Stimulated activated memory B cell treated with anti-CD40 and anti-IgM and Interleukin-4, amounts not matched to agents 10 μg/mL and 1 μg/mL and 100 μg/mL, for 72 hours (primary cell): ENCODE measurements at regions not wholly inside any gene's neighbourhood (a gene's known extent, or its start where the extent isn't known, plus 50 kb on each side); places are given as distances from the start of the nearest gene placed in this dataset.
"Not testable (repeated sequence)": the region's sequence is repeated elsewhere in the genome, so short reads cannot be mapped to it uniquely, and the experiment has no call there.

Experiments
- ATAC-seq: fragments of 150-1000 bp; cut with Tn5 transposase; 2 replicates; pipeline ENCODE4 v1.10.0; 2021
- H3K27ac Mint-ChIP-seq: one replicate; pipeline ENCODE4 v1.8.0; 2022; ENCODE audit warnings: mild to moderate bottlenecking, mixed read lengths
- H3K27me3 Mint-ChIP-seq: one replicate; pipeline ENCODE4 v1.8.0; 2022; ENCODE audit warnings: mixed read lengths
- H3K36me3 Mint-ChIP-seq: one replicate; pipeline ENCODE4 v1.8.0; 2022; ENCODE audit warnings: mixed read lengths
- H3K4me1 Mint-ChIP-seq: one replicate; pipeline ENCODE4 v1.8.0; 2022; ENCODE audit warnings: mixed read lengths
- H3K4me3 Mint-ChIP-seq: one replicate; pipeline ENCODE4 v1.8.0; 2022; ENCODE audit warnings: mild to moderate bottlenecking, moderate library complexity, mixed read lengths
- H3K9me3 Mint-ChIP-seq: one replicate; pipeline ENCODE4 v1.8.0; 2022; ENCODE audit warnings: mixed read lengths

GRCh38 chr9:92242260-92243136, 51.0 kb downstream of the IARS1 start:
- Mint-ChIP-seq H3K9me3 (no peaks in the 10 kb centered on the region), H3K27me3 (no peaks in the 10 kb centered on the region), H3K36me3 (peaks cover 93% of the 10 kb centered on the region), H3K4me1 (no peaks in the 10 kb centered on the region), H3K27ac (no peak overlapping the region), H3K4me3 (no peak overlapping the region)
- ATAC-seq, result no peak

GRCh38 chr9:92236915-92237314, 56.6 kb downstream of the IARS1 start:
- H3K9me3 Mint-ChIP-seq, result no peaks in the 10 kb centered on the region
- H3K36me3 Mint-ChIP-seq, result peaks cover 82% of the 10 kb centered on the region
- no peak overlapping the region for H3K27ac Mint-ChIP-seq

GRCh38 chr9:92236465-92236864, 57.0 kb downstream of the IARS1 start:
- Mint-ChIP-seq H3K27me3 (no peaks in the 10 kb centered on the region), H3K9me3 (no peaks in the 10 kb centered on the region), H3K4me3 (no peak overlapping the region), H3K36me3 (peaks cover 78% of the 10 kb centered on the region), H3K4me1 (no peaks in the 10 kb centered on the region), H3K27ac (no peak overlapping the region)
- ATAC-seq, result no peak

More at GRCh38 chr9:92236915-92237314, 56.6 kb downstream of the IARS1 start:
- Mint-ChIP-seq H3K4me1 (no peaks in the 10 kb centered on the region), H3K27me3 (no peaks in the 10 kb centered on the region), H3K4me3 (no peak overlapping the region)
- no peak for ATAC-seq

GRCh38 chr9:92234514-92234913, 59.0 kb downstream of the IARS1 start:
- Mint-ChIP-seq H3K4me1 (no peaks in the 10 kb centered on the region), H3K4me3 (no peak overlapping the region), H3K9me3 (no peaks in the 10 kb centered on the region), H3K27ac (no peak overlapping the region), H3K36me3 (peaks cover 75% of the 10 kb centered on the region), H3K27me3 (no peaks in the 10 kb centered on the region)
- ATAC-seq, result no peak

DNA sequence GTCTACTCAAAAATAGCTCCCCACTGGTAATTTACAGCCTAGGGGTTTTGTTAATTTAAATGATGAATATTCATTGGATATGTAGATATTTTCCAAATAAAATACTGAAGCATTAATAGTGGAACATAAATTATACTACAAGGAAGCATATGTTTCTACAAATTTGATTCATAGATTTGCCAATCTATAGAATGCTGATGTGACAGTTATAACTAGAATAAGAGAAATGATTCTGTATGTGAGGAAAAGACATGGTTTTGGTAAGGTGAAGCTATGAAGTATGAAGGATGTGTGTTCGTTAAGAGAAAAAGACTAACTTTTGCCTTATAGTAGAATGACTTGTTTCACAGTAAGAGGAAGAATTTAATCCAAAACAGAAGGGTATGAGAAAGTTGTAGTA, 61.3 kb downstream of the IARS1 start:
- Mint-ChIP-seq H3K27ac (no peak overlapping the region), H3K9me3 (no peaks in the 10 kb centered on the region), H3K27me3 (no peaks in the 10 kb centered on the region), H3K36me3 (peaks cover 72% of the 10 kb centered on the region), H3K4me3 (no peak overlapping the region), H3K4me1 (no peaks in the 10 kb centered on the region)
- no peak for ATAC-seq

GRCh38 chr9:92228628-92229027, 64.9 kb downstream of the IARS1 start:
- no peak overlapping the region for H3K4me3 Mint-ChIP-seq
- H3K36me3 Mint-ChIP-seq, result peaks cover 71% of the 10 kb centered on the region
- H3K4me1 Mint-ChIP-seq, result no peaks in the 10 kb centered on the region
- H3K9me3 Mint-ChIP-seq, result no peaks in the 10 kb centered on the region
- H3K27ac Mint-ChIP-seq, result no peak overlapping the region
- ATAC-seq, result no peak
- no peaks in the 10 kb centered on the region for H3K27me3 Mint-ChIP-seq

DNA sequence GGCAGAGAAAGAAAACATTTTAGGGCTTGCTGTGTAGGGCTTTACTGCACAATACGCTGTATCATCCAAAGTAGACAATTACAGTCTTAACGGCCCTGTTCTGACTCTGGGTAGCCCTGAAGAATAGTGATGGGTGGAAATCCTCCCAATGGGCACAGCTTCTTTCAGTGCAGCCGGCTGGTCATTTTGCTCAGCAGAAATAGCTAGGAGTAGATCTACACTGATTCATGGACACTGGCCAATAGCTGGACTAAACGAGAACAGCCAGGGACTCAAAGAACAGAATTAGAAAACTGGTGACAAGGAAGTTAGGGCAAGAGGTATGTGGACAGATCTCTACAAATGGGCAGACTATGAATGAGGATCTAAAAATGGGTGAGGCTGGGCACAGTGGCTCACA, 69.3 kb downstream of the IARS1 start:
- no peaks in the 10 kb centered on the region for H3K4me1 Mint-ChIP-seq
- no peaks in the 10 kb centered on the region for H3K27me3 Mint-ChIP-seq
- peaks cover 10% of the 10 kb centered on the region for H3K9me3 Mint-ChIP-seq
- H3K36me3 Mint-ChIP-seq, result peaks cover 72% of the 10 kb centered on the region
- no peak overlapping the region for H3K27ac Mint-ChIP-seq
- ATAC-seq, result no peak
- no peak overlapping the region for H3K4me3 Mint-ChIP-seq

GRCh38 chr9:92223758-92224157, 69.7 kb downstream of the IARS1 start:
- Mint-ChIP-seq H3K27ac (no peak overlapping the region), H3K4me3 (no peak overlapping the region), H3K4me1 (no peaks in the 10 kb centered on the region), H3K27me3 (no peaks in the 10 kb centered on the region), H3K9me3 (peaks cover 10% of the 10 kb centered on the region), H3K36me3 (peaks cover 71% of the 10 kb centered on the region)
- ATAC-seq, result no peak

DNA sequence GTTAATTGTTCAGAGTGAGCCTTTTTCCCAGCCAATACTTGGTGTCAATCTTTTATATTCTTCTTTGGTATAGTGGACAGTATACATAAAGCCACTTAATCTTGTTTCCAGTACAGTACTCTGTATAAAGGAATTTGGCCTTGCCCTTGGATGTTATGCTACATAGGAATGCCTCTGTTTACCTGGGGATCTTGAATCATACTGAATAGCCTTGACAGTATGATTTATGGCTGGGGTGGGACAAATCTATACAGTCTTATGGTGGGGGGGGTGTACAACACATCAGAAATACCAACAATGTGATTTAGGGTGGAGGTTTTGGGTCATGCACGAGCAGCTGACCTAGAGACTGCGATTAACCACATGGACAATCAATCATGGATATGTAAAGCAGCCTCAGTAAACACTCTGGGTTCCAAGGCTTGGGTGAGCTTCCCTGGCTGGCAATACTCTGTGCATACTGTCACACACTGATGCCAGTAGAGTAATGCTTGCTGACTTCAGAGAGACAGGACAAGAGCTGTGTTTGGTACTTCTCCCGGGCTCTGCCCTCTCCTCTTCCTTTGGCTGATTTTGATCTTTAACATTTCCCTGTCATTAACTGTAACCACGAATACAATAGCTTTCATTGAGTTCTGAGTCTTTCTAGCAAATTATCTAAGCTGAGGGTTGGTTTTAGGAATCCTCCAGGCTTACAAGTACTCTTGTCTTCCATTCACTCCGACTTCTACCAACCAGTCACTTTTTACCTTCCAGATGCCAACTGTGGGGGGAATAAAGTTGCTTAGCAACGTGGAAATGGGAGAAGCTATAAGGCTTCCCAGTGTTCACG, 84.6 kb downstream of the IARS1 start:
- no peaks in the 10 kb centered on the region for H3K4me1 Mint-ChIP-seq
- ATAC-seq, result no peak
- no peaks in the 10 kb centered on the region for H3K27me3 Mint-ChIP-seq
- H3K27ac Mint-ChIP-seq, result no peak overlapping the region
- peaks cover 64% of the 10 kb centered on the region for H3K36me3 Mint-ChIP-seq
- no peak overlapping the region for H3K4me3 Mint-ChIP-seq
- no peaks in the 10 kb centered on the region for H3K9me3 Mint-ChIP-seq

DNA sequence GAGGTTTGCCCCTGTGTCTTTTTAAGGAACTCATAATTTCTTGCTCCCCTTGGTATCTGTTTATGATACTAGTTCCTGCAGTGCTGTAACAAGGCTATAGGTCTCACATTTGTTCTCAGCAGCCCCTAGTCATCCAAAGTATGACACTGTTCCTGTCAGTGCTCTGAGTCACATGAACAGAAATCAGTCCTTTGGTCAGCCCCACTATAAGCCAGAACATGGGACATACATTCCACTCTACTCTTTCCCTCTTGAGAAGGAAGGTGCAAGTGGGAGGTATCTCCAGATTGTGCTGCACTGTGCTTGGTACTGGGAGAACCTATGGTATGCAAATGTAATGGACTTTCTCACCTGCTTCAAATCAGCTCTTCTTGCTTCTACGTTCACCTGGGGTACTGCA, 87.0 kb downstream of the IARS1 start:
- no peak for ATAC-seq
- Mint-ChIP-seq H3K4me1 (no peaks in the 10 kb centered on the region), H3K36me3 (peaks cover 42% of the 10 kb centered on the region), H3K27ac (no peak overlapping the region), H3K9me3 (no peaks in the 10 kb centered on the region), H3K4me3 (no peak overlapping the region), H3K27me3 (no peaks in the 10 kb centered on the region)

DNA sequence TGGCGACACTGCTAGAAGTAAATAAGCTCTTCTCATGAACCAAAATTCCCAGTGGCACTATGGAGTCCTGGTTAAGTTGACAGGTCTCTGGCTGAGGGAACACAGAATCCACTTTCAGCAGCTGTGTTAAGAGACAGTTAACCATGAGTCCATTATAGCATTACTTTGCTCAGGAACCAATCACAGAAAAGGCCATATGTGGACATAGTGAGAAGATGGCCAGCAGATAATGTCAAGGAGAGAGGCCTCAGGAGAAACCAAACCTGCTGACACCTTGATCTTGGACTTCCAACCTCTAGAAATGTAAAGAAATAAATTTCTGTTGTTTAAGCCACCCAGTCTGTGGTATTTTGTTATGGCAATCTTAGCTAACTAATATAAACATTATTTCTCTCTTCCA, 88.7 kb upstream of the SPTLC1 start:
- H3K4me1 Mint-ChIP-seq, ATAC-seq, H3K27me3 Mint-ChIP-seq, H3K9me3 Mint-ChIP-seq, H3K27ac Mint-ChIP-seq, H3K4me3 Mint-ChIP-seq: not testable (repeated sequence)
- H3K36me3 Mint-ChIP-seq, result peaks cover 16% of the 10 kb centered on the region

DNA sequence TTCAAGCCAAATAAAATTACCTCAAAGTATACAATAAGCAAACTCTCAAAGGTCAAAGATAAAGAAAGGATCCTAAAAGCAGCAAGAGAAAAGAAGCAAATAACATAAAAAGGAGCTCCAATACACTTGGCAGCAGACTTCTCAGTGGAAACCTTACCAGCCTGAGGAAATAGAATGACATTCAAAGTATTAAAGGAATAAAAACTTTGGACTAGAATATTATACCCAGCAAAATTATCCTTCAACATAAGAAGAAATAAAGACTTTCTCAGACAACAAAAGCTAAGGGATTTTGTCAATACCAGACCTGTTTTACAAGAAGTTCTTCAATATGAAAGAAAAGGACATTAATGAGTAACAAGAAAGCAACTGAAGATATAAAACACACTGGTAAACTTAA, 83.0 kb upstream of the SPTLC1 start:
- Mint-ChIP-seq H3K9me3 (peaks cover 10% of the 10 kb centered on the region), H3K27me3 (peaks cover 28% of the 10 kb centered on the region)
- ATAC-seq, H3K27ac Mint-ChIP-seq, H3K36me3 Mint-ChIP-seq, H3K4me1 Mint-ChIP-seq, H3K4me3 Mint-ChIP-seq: not testable (repeated sequence)

- H3K36me3 Mint-ChIP-seq, result peaks cover 6% of the 10 kb centered on the region
Observed at GRCh38 chr9:92196909-92197308, 81.7 kb upstream of the SPTLC1 start.

DNA sequence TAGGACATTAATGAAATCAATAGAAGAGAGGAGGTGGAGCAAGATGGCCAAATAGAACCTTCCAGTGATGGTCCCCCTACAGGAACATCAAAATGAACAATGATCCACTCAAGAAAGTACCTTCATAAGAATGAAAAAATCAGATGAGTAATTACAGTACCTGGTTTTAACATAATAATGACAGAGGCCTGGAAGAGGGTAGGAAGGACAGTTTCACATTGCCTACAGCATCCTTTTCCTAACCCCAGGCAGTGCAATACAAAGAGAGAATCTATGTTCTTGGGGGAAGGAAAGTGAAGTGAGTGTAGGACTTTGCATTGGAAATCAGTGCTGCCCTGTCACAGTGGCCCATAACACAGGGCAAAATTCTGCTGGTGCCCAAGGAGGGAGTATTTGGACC, 81.2 kb upstream of the SPTLC1 start:
- Mint-ChIP-seq H3K4me3 (no peak overlapping the region), H3K36me3 (peaks cover 6% of the 10 kb centered on the region), H3K27me3 (peaks cover 41% of the 10 kb centered on the region), H3K27ac (no peak overlapping the region), H3K4me1 (no peaks in the 10 kb centered on the region), H3K9me3 (peaks cover 10% of the 10 kb centered on the region)
- ATAC-seq, result no peak

More at GRCh38 chr9:92196909-92197308, 81.7 kb upstream of the SPTLC1 start:
- ATAC-seq, result no peak
- H3K4me3 Mint-ChIP-seq, result no peak overlapping the region
- H3K4me1 Mint-ChIP-seq, result no peaks in the 10 kb centered on the region
- no peak overlapping the region for H3K27ac Mint-ChIP-seq
- peaks cover 10% of the 10 kb centered on the region for H3K9me3 Mint-ChIP-seq
- H3K27me3 Mint-ChIP-seq, result peaks cover 41% of the 10 kb centered on the region

DNA sequence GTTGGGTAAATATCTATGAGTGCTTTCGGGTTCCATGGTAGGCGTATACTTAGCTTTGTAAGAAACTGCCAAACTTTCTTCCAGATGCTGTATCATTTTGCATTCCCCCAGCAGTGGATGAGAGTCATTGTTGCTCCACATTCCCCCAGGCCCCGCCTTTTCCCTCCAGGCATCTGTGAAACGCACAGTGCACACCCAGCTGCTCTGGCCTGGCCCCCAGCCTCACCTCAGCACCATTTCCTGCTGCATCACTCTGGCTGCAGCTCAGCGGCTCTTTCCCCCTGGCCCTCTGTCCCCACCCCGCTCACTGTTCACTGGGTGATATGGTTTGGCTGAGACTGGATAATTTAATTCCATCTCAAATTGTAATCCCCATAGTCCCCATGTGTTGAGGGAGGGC, 76.6 kb upstream of the SPTLC1 start:
- Mint-ChIP-seq H3K36me3 (no peaks in the 10 kb centered on the region), H3K27me3 (peaks cover 64% of the 10 kb centered on the region), H3K4me1 (peaks cover 11% of the 10 kb centered on the region), H3K4me3 (no peak overlapping the region), H3K9me3 (peaks cover 3% of the 10 kb centered on the region), H3K27ac (no peak overlapping the region)
- ATAC-seq, result no peak

GRCh38 chr9:92190536-92190790, 75.2 kb upstream of the SPTLC1 start:
- Mint-ChIP-seq H3K4me3 (no peak overlapping the region), H3K36me3 (no peaks in the 10 kb centered on the region), H3K4me1 (peaks cover 11% of the 10 kb centered on the region), H3K27me3 (peaks cover 52% of the 10 kb centered on the region), H3K27ac (no peak overlapping the region), H3K9me3 (no peaks in the 10 kb centered on the region)
- no peak for ATAC-seq
